ENCODE measurements at regions not wholly inside any gene's neighbourhood (a gene's known extent, or its start where the extent isn't known, plus 50 kb on each side); places are given as distances from the start of the nearest gene placed in this dataset.
"Not testable (repeated sequence)": the region's sequence is repeated elsewhere in the genome, so short reads cannot be mapped to it uniquely, and the experiment has no call there.

DNA sequence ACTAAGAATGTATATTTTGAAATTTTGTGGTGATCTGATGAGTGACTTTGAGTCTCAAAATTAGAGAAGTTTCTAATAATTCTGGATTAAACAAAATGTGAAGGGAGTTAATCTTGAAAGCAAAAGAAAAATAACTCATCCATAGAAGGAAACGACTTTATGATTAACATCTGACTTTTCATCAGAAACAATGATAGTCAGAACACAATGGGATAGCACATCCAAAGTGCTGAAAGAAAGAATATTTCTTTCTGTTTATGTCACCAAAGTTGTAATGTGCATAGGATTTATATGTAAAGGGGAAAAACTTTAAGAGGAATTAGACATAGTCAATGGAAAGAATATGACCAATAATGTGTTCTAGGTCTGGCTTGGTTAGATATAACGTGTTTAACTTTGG is 176.7 kb upstream of the ZNF717 start:
- TF ChIP-seq POLR2A (IDR thresholded peaks at IDR 0.05), result not testable (repeated sequence)
- TF ChIP-seq, protein P1, sequence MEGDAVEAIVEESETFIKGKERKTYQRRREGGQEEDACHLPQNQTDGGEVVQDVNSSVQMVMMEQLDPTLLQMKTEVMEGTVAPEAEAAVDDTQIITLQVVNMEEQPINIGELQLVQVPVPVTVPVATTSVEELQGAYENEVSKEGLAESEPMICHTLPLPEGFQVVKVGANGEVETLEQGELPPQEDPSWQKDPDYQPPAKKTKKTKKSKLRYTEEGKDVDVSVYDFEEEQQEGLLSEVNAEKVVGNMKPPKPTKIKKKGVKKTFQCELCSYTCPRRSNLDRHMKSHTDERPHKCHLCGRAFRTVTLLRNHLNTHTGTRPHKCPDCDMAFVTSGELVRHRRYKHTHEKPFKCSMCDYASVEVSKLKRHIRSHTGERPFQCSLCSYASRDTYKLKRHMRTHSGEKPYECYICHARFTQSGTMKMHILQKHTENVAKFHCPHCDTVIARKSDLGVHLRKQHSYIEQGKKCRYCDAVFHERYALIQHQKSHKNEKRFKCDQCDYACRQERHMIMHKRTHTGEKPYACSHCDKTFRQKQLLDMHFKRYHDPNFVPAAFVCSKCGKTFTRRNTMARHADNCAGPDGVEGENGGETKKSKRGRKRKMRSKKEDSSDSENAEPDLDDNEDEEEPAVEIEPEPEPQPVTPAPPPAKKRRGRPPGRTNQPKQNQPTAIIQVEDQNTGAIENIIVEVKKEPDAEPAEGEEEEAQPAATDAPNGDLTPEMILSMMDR (IDR thresholded peaks at IDR 0.05), result not testable (repeated sequence)

All from testis (tissue), 2 donors.